ENCODE measurements at regions not wholly inside any gene's neighbourhood (a gene's known extent, or its start where the extent isn't known, plus 50 kb on each side); places are given as distances from the start of the nearest gene placed in this dataset.

GRCh38 chr12:93157279-93157678 lies 220.4 kb upstream of the NUDT4 start:
- ChIA-PET POLR2A (ENCODE audit: low non-redundant PET) (no interaction called here), CTCF (no interaction called here)
- intact Hi-C loops (cut with micrococcal nuclease; ENCODE audit: unreplicated experiment): no loop called here
- no peak overlapping the region for H3K4me3 ChIP-seq (ENCODE audit: low read depth, low read length, poor library complexity, severe bottlenecking)
- H3K4me1 ChIP-seq (ENCODE audit: insufficient read depth, low read length, poor library complexity, severe bottlenecking): no peaks in the 10 kb centered on the region
- no peak for DNase-seq (ENCODE audit: low spot score)
- TF ChIP-seq EZH2 (IDR thresholded peaks at IDR 0.05; ENCODE audit: borderline replicate concordance, low read depth, low read length, poor library complexity, severe bottlenecking) (no peak), CTCF (conservative IDR thresholded peaks at IDR 0.05; ENCODE audit: low read depth, low read length) (no peak)
- BruUV-seq (replicated peaks): no TSS peak
- H3K27me3 ChIP-seq (replicated peaks; ENCODE audit: insufficient read depth, low read depth, low read length, poor library complexity): no peaks in the 10 kb centered on the region
- no peak overlapping the region for H3K27ac ChIP-seq (ENCODE audit: low read depth, low read length, poor library complexity, severe bottlenecking)
- H3K9me3 ChIP-seq (ENCODE audit: low read depth, low read length, poor library complexity, severe bottlenecking): peaks cover 9% of the 10 kb centered on the region
- H3K36me3 ChIP-seq (ENCODE audit: insufficient read depth, low read length, poor library complexity, severe bottlenecking): no peaks in the 10 kb centered on the region

- Histone ChIP-seq H3K36me3 (ENCODE audit: insufficient read depth, low read length, poor library complexity, severe bottlenecking) (no peaks in the 10 kb centered on the region), H3K27ac (ENCODE audit: low read depth, low read length, poor library complexity, severe bottlenecking) (no peak overlapping the region), H3K4me1 (ENCODE audit: insufficient read depth, low read length, poor library complexity, severe bottlenecking) (no peaks in the 10 kb centered on the region), H3K9me3 (ENCODE audit: low read depth, low read length, poor library complexity, severe bottlenecking) (peaks cover 9% of the 10 kb centered on the region), H3K4me3 (ENCODE audit: low read depth, low read length, poor library complexity, severe bottlenecking) (no peak overlapping the region), H3K27me3 (replicated peaks; ENCODE audit: insufficient read depth, low read depth, low read length, poor library complexity) (no peaks in the 10 kb centered on the region)
- no peak for DNase-seq (ENCODE audit: low spot score)
- intact Hi-C loops (cut with micrococcal nuclease; ENCODE audit: unreplicated experiment): no loop called here
- POLR2A ChIA-PET (ENCODE audit: low non-redundant PET): no interaction called here
- TF ChIP-seq CTCF (conservative IDR thresholded peaks at IDR 0.05; ENCODE audit: low read depth, low read length) (no peak), EZH2 (IDR thresholded peaks at IDR 0.05; ENCODE audit: borderline replicate concordance, low read depth, low read length, poor library complexity, severe bottlenecking) (no peak)
- BruUV-seq (replicated peaks): no TSS peak
- CTCF ChIA-PET: no interaction called here
Measured at GRCh38 chr12:93158065-93158843, 219.5 kb upstream of the NUDT4 start.

- no peaks in the 10 kb centered on the region for H3K27me3 ChIP-seq (replicated peaks; ENCODE audit: insufficient read depth, low read depth, low read length, poor library complexity)
- POLR2A ChIA-PET (ENCODE audit: low non-redundant PET): no interaction called here
- H3K4me3 ChIP-seq (ENCODE audit: low read depth, low read length, poor library complexity, severe bottlenecking): no peak overlapping the region
- CTCF ChIA-PET: no interaction called here
- H3K27ac ChIP-seq (ENCODE audit: low read depth, low read length, poor library complexity, severe bottlenecking): no peak overlapping the region
- intact Hi-C loops (cut with micrococcal nuclease; ENCODE audit: unreplicated experiment): no loop called here
- H3K9me3 ChIP-seq (ENCODE audit: low read depth, low read length, poor library complexity, severe bottlenecking): peaks cover 5% of the 10 kb centered on the region
- no peaks in the 10 kb centered on the region for H3K36me3 ChIP-seq (ENCODE audit: insufficient read depth, low read length, poor library complexity, severe bottlenecking)
- no TSS peak for BruUV-seq (replicated peaks)
- no peak for TF ChIP-seq CTCF (conservative IDR thresholded peaks at IDR 0.05; ENCODE audit: low read depth, low read length)
- no peak for TF ChIP-seq EZH2 (IDR thresholded peaks at IDR 0.05; ENCODE audit: borderline replicate concordance, low read depth, low read length, poor library complexity, severe bottlenecking)
- no peak for DNase-seq (ENCODE audit: low spot score)
- H3K4me1 ChIP-seq (ENCODE audit: insufficient read depth, low read length, poor library complexity, severe bottlenecking): peaks cover 11% of the 10 kb centered on the region
Measured at GRCh38 chr12:93163260-93164036, 214.3 kb upstream of the NUDT4 start.
